PC-3 (cell line): ENCODE measurements at regions not wholly inside any gene's neighbourhood (a gene's known extent, or its start where the extent isn't known, plus 50 kb on each side); places are given as distances from the start of the nearest gene placed in this dataset.
A peak's percentile ranks its signal among the peaks of the same experiment; 100 is the strongest.

Source experiments
- ATAC-seq: fragments of 200-7000 bp; cut with Tn5 transposase; 2 replicates; pipeline ENCODE4 v1.9.1; 2020; ENCODE audit warnings: mild to moderate bottlenecking, moderate library complexity
- BruUV-seq: library from RNA; stranded (reverse); fragments of 400-500 nt; replicated peaks from 2 replicates; lab custom pipeline; 2021; lab: Mats Ljungman, UMichigan
- CTCF ChIA-PET: fragments of 300-600 bp; sonication (Branson Sonifier 250); formaldehyde crosslinking; loops from one replicate; lab custom pipeline; 2022; ENCODE audit warnings: antibody characterized with exemption; lab: Charles Lee
- POLR2A ChIA-PET: fragments of 300-600 bp; sonication (Branson Sonifier 250); formaldehyde crosslinking; loops from one replicate; lab custom pipeline; 2022; ENCODE audit warnings: antibody characterized with exemption; ENCODE audit not compliant: unreplicated experiment; lab: Charles Lee
- DNase-seq: peaks from one replicate; pipeline ENCODE4 v3.0.0-alpha.2; 2015
- H2AFZ ChIP-seq: fragments of 300-600 bp; sonication (generic); 2 replicates; pipeline ENCODE4 v1.6.0; 2016; ENCODE audit warnings: antibody characterized with exemption, low read length
- H3F3A ChIP-seq: fragments of 300-600 bp; sonication (generic); one replicate; pipeline ENCODE4 v1.6.0; 2017; ENCODE audit warnings: antibody characterized with exemption, low read length, control low read depth, mild to moderate bottlenecking; ENCODE audit not compliant: unreplicated experiment
- H3K27ac ChIP-seq: fragments of 300-600 bp; sonication (generic); 2 replicates; pipeline ENCODE4 v1.5.1; 2016; ENCODE audit warnings: mild to moderate bottlenecking, low read length
- H3K27me3 ChIP-seq: fragments of 300-600 bp; sonication (generic); 2 replicates; pipeline ENCODE4 v1.6.1; 2016; ENCODE audit warnings: low read length, mixed read lengths
- H3K36me3 ChIP-seq: fragments of 300-600 bp; sonication (generic); 2 replicates; pipeline ENCODE4 v1.6.1; 2016; ENCODE audit warnings: low read depth, mixed run types, low read length, mixed read lengths
- H3K4me1 ChIP-seq: fragments of 300-600 bp; sonication (generic); 2 replicates; pipeline ENCODE4 v1.5.1; 2016; ENCODE audit warnings: low read length; ENCODE audit not compliant: insufficient read depth
- H3K4me2 ChIP-seq: fragments of 300-600 bp; sonication (generic); 2 replicates; pipeline ENCODE4 v1.6.0; 2016; ENCODE audit warnings: low read length
- H3K4me3 ChIP-seq: fragments of 300-600 bp; sonication (generic); 2 replicates; pipeline ENCODE4 v1.5.1; 2016; ENCODE audit warnings: mild to moderate bottlenecking, low read length, mixed read lengths
- H3K79me2 ChIP-seq: fragments of 300-600 bp; sonication (generic); 2 replicates; pipeline ENCODE4 v1.6.1; 2017; ENCODE audit warnings: low read length, mixed read lengths
- H3K9ac ChIP-seq: fragments of 300-600 bp; sonication (generic); 2 replicates; pipeline ENCODE4 v1.6.0; 2016; ENCODE audit warnings: mild to moderate bottlenecking, low read length
- H3K9me2 ChIP-seq: fragments of 300-600 bp; sonication (generic); replicated peaks from 2 replicates; pipeline ENCODE4 v1.6.1; 2016; ENCODE audit warnings: mixed run types, low read length, mixed read lengths
- H3K9me3 ChIP-seq: fragments of 300-600 bp; sonication (generic); 2 replicates; pipeline ENCODE4 v1.6.1; 2016; ENCODE audit warnings: low read length, mixed read lengths
- H4K20me1 ChIP-seq: fragments of 300-600 bp; sonication (generic); 2 replicates; pipeline ENCODE4 v1.6.1; 2016; ENCODE audit warnings: low read length, mixed read lengths
- CTCF ChIP-seq: fragments of 300-600 bp; sonication (generic); conservative IDR thresholded peaks from 2 replicates; pipeline ENCODE4 v1.5.1; 2017; ENCODE audit warnings: antibody characterized with exemption, low read depth, mild to moderate bottlenecking, low read length
- EZH2 ChIP-seq: fragments of 300-600 bp; sonication (generic); IDR thresholded peaks from one replicate; pipeline ENCODE4 v1.6.1; 2017; ENCODE audit warnings: antibody characterized with exemption, mild to moderate bottlenecking, low read length; ENCODE audit not compliant: unreplicated experiment
- EZH2phosphoT487 ChIP-seq: fragments of 300-600 bp; sonication (generic); IDR thresholded peaks from 2 replicates; pipeline ENCODE4 v1.6.1; 2018; ENCODE audit warnings: mild to moderate bottlenecking, antibody characterized with exemption, low read length, borderline replicate concordance
- intact Hi-C: fragments of 100-400 bp; cut with micrococcal nuclease; formaldehyde crosslinking; loops from 2 replicates; pipeline ENCODE4 v1.9.0; 2023

- CTCF ChIA-PET: no interaction called here
- TF ChIP-seq EZH2phosphoT487 (no peak), EZH2 (no peak), CTCF (no peak)
- DNase-seq (peak; percentile 23), ATAC-seq (peak; percentile 53)
- Histone ChIP-seq H2AFZ (no peak overlapping the region), H3K36me3 (no peaks in the 10 kb centered on the region), H3K79me2 (no peaks in the 10 kb centered on the region), H4K20me1 (no peaks in the 10 kb centered on the region), H3K9me3 (0 out of 2 replicates have a peak, but pooled peaks cover 5% of the 10 kb centered on the region), H3K9me2 (no peaks in the 10 kb centered on the region), H3K27ac (peak overlapping the region; percentile 47; the same call in 1 of the 2 replicates), H3K4me3 (no peak overlapping the region), H3K27me3 (no peaks in the 10 kb centered on the region), H3K4me2 (no peak overlapping the region), H3K9ac (no peak overlapping the region), H3K4me1 (no peaks in the 10 kb centered on the region), H3F3A (no peaks in the 10 kb centered on the region)
- POLR2A ChIA-PET: no interaction called here
- intact Hi-C loops: no loop called here
- BruUV-seq: no TSS peak
Observed at GRCh38 chr18:71020342-71021029, 731.6 kb downstream of the SOCS6 start.

GRCh38 chr18:71018816-71019215 lies 730.0 kb downstream of the SOCS6 start:
- POLR2A ChIA-PET: no interaction called here
- ATAC-seq: no peak
- H2AFZ ChIP-seq: no peak overlapping the region
- H3K79me2 ChIP-seq: no peaks in the 10 kb centered on the region
- H4K20me1 ChIP-seq: no peaks in the 10 kb centered on the region
- H3K9me2 ChIP-seq: no peaks in the 10 kb centered on the region
- 0 out of 2 replicates have a peak, but pooled peaks cover 5% of the 10 kb centered on the region for H3K9me3 ChIP-seq
- no TSS peak for BruUV-seq
- CTCF ChIA-PET: no interaction called here
- H3K4me2 ChIP-seq: no peak overlapping the region
- no peaks in the 10 kb centered on the region for H3K4me1 ChIP-seq
- no peak for DNase-seq
- no peaks in the 10 kb centered on the region for H3F3A ChIP-seq
- no peak overlapping the region for H3K9ac ChIP-seq
- no peaks in the 10 kb centered on the region for H3K27me3 ChIP-seq
- no peaks in the 10 kb centered on the region for H3K36me3 ChIP-seq
- intact Hi-C loops: no loop called here
- H3K27ac ChIP-seq: no peak overlapping the region
- no peak overlapping the region for H3K4me3 ChIP-seq
- TF ChIP-seq EZH2 (no peak), CTCF (no peak), EZH2phosphoT487 (no peak)

GRCh38 chr18:71012789-71013188 lies 723.9 kb downstream of the SOCS6 start:
- Histone ChIP-seq H3K4me2 (no peak overlapping the region), H2AFZ (no peak overlapping the region), H3K4me3 (no peak overlapping the region), H3K27me3 (no peaks in the 10 kb centered on the region), H3K79me2 (no peaks in the 10 kb centered on the region), H4K20me1 (no peaks in the 10 kb centered on the region), H3F3A (no peaks in the 10 kb centered on the region), H3K9ac (no peak overlapping the region), H3K4me1 (no peaks in the 10 kb centered on the region), H3K27ac (no peak overlapping the region), H3K9me3 (0 out of 2 replicates have a peak, but pooled peaks cover 5% of the 10 kb centered on the region), H3K36me3 (no peaks in the 10 kb centered on the region), H3K9me2 (no peaks in the 10 kb centered on the region)
- ChIA-PET POLR2A (no interaction called here), CTCF (no interaction called here)
- BruUV-seq: no TSS peak
- ATAC-seq: no peak
- DNase-seq: no peak
- intact Hi-C loops: no loop called here
- TF ChIP-seq CTCF (no peak), EZH2phosphoT487 (no peak), EZH2 (no peak)
